Neural crest cell (in vitro differentiated cells): ENCODE measurements at regions not wholly inside any gene's neighbourhood (a gene's known extent, or its start where the extent isn't known, plus 50 kb on each side); places are given as distances from the start of the nearest gene placed in this dataset.

Experiments
- DNase-seq: peaks from one replicate; pipeline ENCODE4 v3.0.0; 2021; ENCODE audit warnings: low read depth, mixed read lengths, low spot score
- H3K27ac Mint-ChIP-seq: one replicate; pipeline ENCODE4 v1.8.0; 2021; ENCODE audit warnings: mild to moderate bottlenecking, mixed read lengths; ENCODE audit not compliant: unreplicated experiment
- H3K27me3 Mint-ChIP-seq: 2 replicates; pipeline ENCODE4 v1.8.0; 2021; ENCODE audit warnings: low read depth, mild to moderate bottlenecking, mixed read lengths
- H3K36me3 Mint-ChIP-seq: 2 replicates; pipeline ENCODE4 v1.8.0; 2021; ENCODE audit warnings: low read depth, mild to moderate bottlenecking, mixed read lengths
- H3K4me1 Mint-ChIP-seq: 2 replicates; pipeline ENCODE4 v1.8.0; 2021; ENCODE audit warnings: mixed read lengths
- H3K4me3 Mint-ChIP-seq: one replicate; pipeline ENCODE4 v1.8.0; 2021; ENCODE audit warnings: mild to moderate bottlenecking, mixed read lengths
- H3K9me3 Mint-ChIP-seq: 2 replicates; pipeline ENCODE4 v1.8.0; 2021; ENCODE audit warnings: mixed read lengths
- CTCF ChIP-seq: fragments of 200-600 bp; sonication (generic); conservative IDR thresholded peaks from 2 replicates; pipeline ENCODE4 v1.5.0; 2021; ENCODE audit warnings: antibody characterized with exemption, mild to moderate bottlenecking

GRCh38 chr9:89915187-89915586 is 310.4 kb downstream of the GADD45G start:
- no peak for DNase-seq
- Mint-ChIP-seq H3K36me3 (no peaks in the 10 kb centered on the region), H3K4me1 (peaks cover 19% of the 10 kb centered on the region), H3K4me3 (no peak overlapping the region), H3K27ac (no peak overlapping the region), H3K27me3 (peaks cover 11% of the 10 kb centered on the region), H3K9me3 (no peaks in the 10 kb centered on the region)
- no peak for TF ChIP-seq CTCF

- no peak for TF ChIP-seq CTCF
- Mint-ChIP-seq H3K27me3 (peaks cover 14% of the 10 kb centered on the region), H3K4me1 (peaks cover 19% of the 10 kb centered on the region), H3K9me3 (no peaks in the 10 kb centered on the region), H3K36me3 (no peaks in the 10 kb centered on the region), H3K27ac (no peak overlapping the region), H3K4me3 (no peak overlapping the region)
- DNase-seq, result no peak
These were observed 311.3 kb downstream of the GADD45G start for GRCh38 chr9:89916001-89916597.

- Mint-ChIP-seq H3K36me3 (no peaks in the 10 kb centered on the region), H3K27me3 (peaks cover 14% of the 10 kb centered on the region), H3K27ac (no peak overlapping the region), H3K4me1 (peaks cover 24% of the 10 kb centered on the region), H3K4me3 (no peak overlapping the region), H3K9me3 (no peaks in the 10 kb centered on the region)
- TF ChIP-seq CTCF, result no peak
- no peak for DNase-seq
These were observed 313.0 kb downstream of the GADD45G start for GRCh38 chr9:89917861-89918260.

- Mint-ChIP-seq H3K9me3 (no peaks in the 10 kb centered on the region), H3K27ac (no peak overlapping the region), H3K4me3 (no peak overlapping the region), H3K36me3 (no peaks in the 10 kb centered on the region), H3K27me3 (peaks cover 19% of the 10 kb centered on the region), H3K4me1 (peaks cover 35% of the 10 kb centered on the region)
- TF ChIP-seq CTCF, result no peak
- DNase-seq, result no peak
These were observed 314.4 kb downstream of the GADD45G start for GRCh38 chr9:89919171-89919681.

GRCh38 chr9:89920131-89920530 is 315.3 kb downstream of the GADD45G start:
- H3K36me3 Mint-ChIP-seq, result no peaks in the 10 kb centered on the region
- no peak overlapping the region for H3K4me3 Mint-ChIP-seq
- peaks cover 36% of the 10 kb centered on the region for H3K4me1 Mint-ChIP-seq
- TF ChIP-seq CTCF, result no peak
- H3K9me3 Mint-ChIP-seq, result no peaks in the 10 kb centered on the region
- no peak for DNase-seq
- H3K27me3 Mint-ChIP-seq, result peaks cover 19% of the 10 kb centered on the region
- peak overlapping the region; percentile 14 for H3K27ac Mint-ChIP-seq
